IPS-15b (cell line): ENCODE measurements at regions not wholly inside any gene's neighbourhood (a gene's known extent, or its start where the extent isn't known, plus 50 kb on each side); places are given as distances from the start of the nearest gene placed in this dataset.

Experiments
- H3K27me3 ChIP-seq: one replicate; pipeline ENCODE4 v1.6.1; 2013; ENCODE audit warnings: low read length; ENCODE audit not compliant: control insufficient read depth, insufficient read depth
- H3K36me3 ChIP-seq: one replicate; pipeline ENCODE4 v1.6.1; 2013; ENCODE audit warnings: low read length; ENCODE audit not compliant: control insufficient read depth, insufficient read depth
- H3K4me1 ChIP-seq: one replicate; pipeline ENCODE4 v1.6.1; 2013; ENCODE audit warnings: mild to moderate bottlenecking, low read length; ENCODE audit not compliant: control insufficient read depth, insufficient read depth
- H3K4me3 ChIP-seq: one replicate; pipeline ENCODE4 v1.5.1; 2013; ENCODE audit warnings: low read depth, low read length
- H3K9ac ChIP-seq: one replicate; pipeline ENCODE4 v1.6.1; 2013; ENCODE audit warnings: low read depth, mild to moderate bottlenecking, low read length
- H3K9me3 ChIP-seq: one replicate; pipeline ENCODE4 v1.6.1; 2013; ENCODE audit warnings: mild to moderate bottlenecking, low read length; ENCODE audit not compliant: control insufficient read depth, insufficient read depth

- Histone ChIP-seq H3K4me1 (no peaks in the 10 kb centered on the region), H3K27me3 (no peaks in the 10 kb centered on the region), H3K4me3 (no peak overlapping the region)
Measured at GRCh38 chr16:54724346-54724925, 206.2 kb upstream of the IRX5 start.

GRCh38 chr16:54722210-54722676 is 208.4 kb upstream of the IRX5 start:
- H3K9ac ChIP-seq, result no peak overlapping the region
- H3K4me3 ChIP-seq, result no peak overlapping the region
- H3K4me1 ChIP-seq, result no peaks in the 10 kb centered on the region
- H3K27me3 ChIP-seq, result no peaks in the 10 kb centered on the region
- H3K9me3 ChIP-seq, result peaks cover 3% of the 10 kb centered on the region
- H3K36me3 ChIP-seq, result no peaks in the 10 kb centered on the region

More at GRCh38 chr16:54724346-54724925, 206.2 kb upstream of the IRX5 start:
- no peak overlapping the region for H3K9ac ChIP-seq
- H3K36me3 ChIP-seq, result no peaks in the 10 kb centered on the region
- H3K9me3 ChIP-seq, result no peaks in the 10 kb centered on the region

- Histone ChIP-seq H3K4me3 (no peak overlapping the region), H3K4me1 (no peaks in the 10 kb centered on the region), H3K9ac (no peak overlapping the region), H3K27me3 (no peaks in the 10 kb centered on the region), H3K36me3 (no peaks in the 10 kb centered on the region), H3K9me3 (peaks cover 3% of the 10 kb centered on the region)
Measured at GRCh38 chr16:54720259-54720658, 210.4 kb upstream of the IRX5 start.

- H3K9ac ChIP-seq, result no peak overlapping the region
- no peak overlapping the region for H3K4me3 ChIP-seq
- no peaks in the 10 kb centered on the region for H3K4me1 ChIP-seq
- H3K36me3 ChIP-seq, result no peaks in the 10 kb centered on the region
- no peaks in the 10 kb centered on the region for H3K27me3 ChIP-seq
- peaks cover 3% of the 10 kb centered on the region for H3K9me3 ChIP-seq
Measured at GRCh38 chr16:54719624-54720023, 211.0 kb upstream of the IRX5 start.

- H3K9me3 ChIP-seq, result peaks cover 3% of the 10 kb centered on the region
- no peaks in the 10 kb centered on the region for H3K4me1 ChIP-seq
- H3K4me3 ChIP-seq, result no peak overlapping the region
- no peaks in the 10 kb centered on the region for H3K27me3 ChIP-seq
- no peak overlapping the region for H3K9ac ChIP-seq
- no peaks in the 10 kb centered on the region for H3K36me3 ChIP-seq
Measured at GRCh38 chr16:54718376-54718775, 212.3 kb upstream of the IRX5 start.

- H3K4me3 ChIP-seq, result no peak overlapping the region
Measured at GRCh38 chr16:54715011-54715410, 215.7 kb upstream of the IRX5 start.

GRCh38 chr16:54712866-54713265 is 217.8 kb upstream of the IRX5 start:
- Histone ChIP-seq H3K9me3 (no peaks in the 10 kb centered on the region), H3K4me1 (no peaks in the 10 kb centered on the region), H3K9ac (no peak overlapping the region), H3K4me3 (no peak overlapping the region), H3K36me3 (no peaks in the 10 kb centered on the region), H3K27me3 (no peaks in the 10 kb centered on the region)

More at GRCh38 chr16:54715011-54715410, 215.7 kb upstream of the IRX5 start:
- no peaks in the 10 kb centered on the region for H3K27me3 ChIP-seq
- no peaks in the 10 kb centered on the region for H3K36me3 ChIP-seq
- no peak overlapping the region for H3K9ac ChIP-seq
- no peaks in the 10 kb centered on the region for H3K4me1 ChIP-seq
- peaks cover 3% of the 10 kb centered on the region for H3K9me3 ChIP-seq

GRCh38 chr16:54707813-54708212 is 222.9 kb upstream of the IRX5 start:
- H3K9me3 ChIP-seq, result no peaks in the 10 kb centered on the region
- H3K9ac ChIP-seq, result no peak overlapping the region

GRCh38 chr16:54706406-54706805 is 224.3 kb upstream of the IRX5 start:
- H3K9me3 ChIP-seq, result no peaks in the 10 kb centered on the region
- H3K4me1 ChIP-seq, result no peaks in the 10 kb centered on the region
- H3K4me3 ChIP-seq, result no peak overlapping the region
- no peaks in the 10 kb centered on the region for H3K27me3 ChIP-seq
- no peak overlapping the region for H3K9ac ChIP-seq
- H3K36me3 ChIP-seq, result no peaks in the 10 kb centered on the region

More at GRCh38 chr16:54707813-54708212, 222.9 kb upstream of the IRX5 start:
- no peaks in the 10 kb centered on the region for H3K36me3 ChIP-seq
- no peak overlapping the region for H3K4me3 ChIP-seq
- no peaks in the 10 kb centered on the region for H3K4me1 ChIP-seq
- no peaks in the 10 kb centered on the region for H3K27me3 ChIP-seq

GRCh38 chr16:54703339-54703738 is 227.3 kb upstream of the IRX5 start:
- no peaks in the 10 kb centered on the region for H3K27me3 ChIP-seq
- no peaks in the 10 kb centered on the region for H3K36me3 ChIP-seq
- H3K4me3 ChIP-seq, result no peak overlapping the region
- no peaks in the 10 kb centered on the region for H3K9me3 ChIP-seq
- H3K9ac ChIP-seq, result no peak overlapping the region
- H3K4me1 ChIP-seq, result no peaks in the 10 kb centered on the region

GRCh38 chr16:54699656-54700055 is 231.0 kb upstream of the IRX5 start:
- no peak overlapping the region for H3K9ac ChIP-seq

GRCh38 chr16:54697677-54698076 is 233.0 kb upstream of the IRX5 start:
- H3K27me3 ChIP-seq, result no peaks in the 10 kb centered on the region
- no peaks in the 10 kb centered on the region for H3K4me1 ChIP-seq
- H3K9ac ChIP-seq, result no peak overlapping the region
- H3K9me3 ChIP-seq, result no peaks in the 10 kb centered on the region
- H3K4me3 ChIP-seq, result no peak overlapping the region
- H3K36me3 ChIP-seq, result no peaks in the 10 kb centered on the region

More at GRCh38 chr16:54699656-54700055, 231.0 kb upstream of the IRX5 start:
- Histone ChIP-seq H3K4me1 (no peaks in the 10 kb centered on the region), H3K4me3 (no peak overlapping the region), H3K9me3 (no peaks in the 10 kb centered on the region), H3K27me3 (no peaks in the 10 kb centered on the region), H3K36me3 (no peaks in the 10 kb centered on the region)
